Fibroblast of lung (primary cell): ENCODE measurements at regions not wholly inside any gene's neighbourhood (a gene's known extent, or its start where the extent isn't known, plus 50 kb on each side); places are given as distances from the start of the nearest gene placed in this dataset.

Experiments used
- DNase-seq, 2 donors: peaks; one replicate each; pipeline versions ENCODE4 v3.0.0 to v3.0.0-alpha.2; 2010; ENCODE audit warnings: low read depth in 2 of 2
- H2AFZ ChIP-seq: 2 replicates; pipeline ENCODE4 v1.5.1; 2012; ENCODE audit warnings: low read length, control low read depth, inconsistent platforms
- H3K27ac ChIP-seq: 2 replicates; pipeline ENCODE4 v1.5.1; 2011; ENCODE audit warnings: low read length, control low read depth; ENCODE audit not compliant: insufficient read depth
- H3K27me3 ChIP-seq: 2 replicates; pipeline ENCODE4 v1.5.1; 2011; ENCODE audit warnings: mild to moderate bottlenecking, low read length; ENCODE audit not compliant: control insufficient read depth, insufficient read depth
- H3K36me3 ChIP-seq: 2 replicates; pipeline ENCODE4 v1.5.1; 2011; ENCODE audit warnings: low read length; ENCODE audit not compliant: control insufficient read depth, insufficient read depth
- H3K4me1 ChIP-seq: 2 replicates; pipeline ENCODE4 v1.5.1; 2011; ENCODE audit warnings: low read length; ENCODE audit not compliant: control insufficient read depth, insufficient read depth; ENCODE audit errors: extremely low read depth
- H3K4me2 ChIP-seq: 2 replicates; pipeline ENCODE4 v1.5.1; 2011; ENCODE audit warnings: low read length, control low read depth; ENCODE audit not compliant: insufficient read depth; ENCODE audit errors: extremely low read depth
- H3K4me3 ChIP-seq, 4 experiments: fragments of 200-600 bp in 1 of 4; sonication (generic) in 1 of 4; replicated peaks in 1 of 4; 2 replicates each; pipeline ENCODE4 v1.5.1; 2011 to 2016; ENCODE audit warnings: low read length in 4 of 4, low read depth in 3 of 4, mild to moderate bottlenecking in 3 of 4, control low read depth in 2 of 4, inconsistent platforms in 1 of 4, mixed read lengths in 1 of 4; ENCODE audit not compliant: insufficient read depth in 1 of 4; ENCODE audit errors: control extremely low read depth in 1 of 4
- H3K79me2 ChIP-seq: 2 replicates; pipeline ENCODE4 v1.5.1; 2012; ENCODE audit warnings: mild to moderate bottlenecking, low read length, inconsistent platforms; ENCODE audit not compliant: control insufficient read depth, insufficient read depth
- H3K9ac ChIP-seq: 2 replicates; pipeline ENCODE4 v1.5.1; 2011; ENCODE audit warnings: mild to moderate bottlenecking, low read length, control low read depth; ENCODE audit not compliant: insufficient read depth
- H3K9me3 ChIP-seq: 2 replicates; pipeline ENCODE4 v1.5.1; 2012; ENCODE audit warnings: low read depth, low read length; ENCODE audit not compliant: control insufficient read depth, insufficient read depth
- H4K20me1 ChIP-seq: 2 replicates; pipeline ENCODE4 v1.5.1; 2011; ENCODE audit warnings: low read length; ENCODE audit not compliant: control insufficient read depth, insufficient read depth; ENCODE audit errors: extremely low read depth
- EZH2 ChIP-seq: IDR thresholded peaks from 2 replicates; pipeline ENCODE4 v1.5.1; 2012; ENCODE audit warnings: low read length, control low read depth, mild to moderate bottlenecking; ENCODE audit errors: missing control alignments
- TF ChIP-seq, protein P1 (sequence below), 2 donors: IDR thresholded peaks in 1 of 2; conservative IDR thresholded peaks in 1 of 2; 1 replicate in 1 of 2; 2 replicates in 1 of 2; pipeline ENCODE4 v1.5.1; 2011 to 2012; ENCODE audit warnings: low read length in 2 of 2, control low read depth in 1 of 2, inconsistent platforms in 1 of 2, low read depth in 1 of 2, mild to moderate bottlenecking in 1 of 2

GRCh38 chr14:97976861-97977260, 1179.7 kb downstream of the VRK1 start:
- no peak overlapping the region for H3K4me2 ChIP-seq
- H3K4me3 ChIP-seq = no peak overlapping the region
- no peak overlapping the region for H2AFZ ChIP-seq
- TF ChIP-seq, protein P1, sequence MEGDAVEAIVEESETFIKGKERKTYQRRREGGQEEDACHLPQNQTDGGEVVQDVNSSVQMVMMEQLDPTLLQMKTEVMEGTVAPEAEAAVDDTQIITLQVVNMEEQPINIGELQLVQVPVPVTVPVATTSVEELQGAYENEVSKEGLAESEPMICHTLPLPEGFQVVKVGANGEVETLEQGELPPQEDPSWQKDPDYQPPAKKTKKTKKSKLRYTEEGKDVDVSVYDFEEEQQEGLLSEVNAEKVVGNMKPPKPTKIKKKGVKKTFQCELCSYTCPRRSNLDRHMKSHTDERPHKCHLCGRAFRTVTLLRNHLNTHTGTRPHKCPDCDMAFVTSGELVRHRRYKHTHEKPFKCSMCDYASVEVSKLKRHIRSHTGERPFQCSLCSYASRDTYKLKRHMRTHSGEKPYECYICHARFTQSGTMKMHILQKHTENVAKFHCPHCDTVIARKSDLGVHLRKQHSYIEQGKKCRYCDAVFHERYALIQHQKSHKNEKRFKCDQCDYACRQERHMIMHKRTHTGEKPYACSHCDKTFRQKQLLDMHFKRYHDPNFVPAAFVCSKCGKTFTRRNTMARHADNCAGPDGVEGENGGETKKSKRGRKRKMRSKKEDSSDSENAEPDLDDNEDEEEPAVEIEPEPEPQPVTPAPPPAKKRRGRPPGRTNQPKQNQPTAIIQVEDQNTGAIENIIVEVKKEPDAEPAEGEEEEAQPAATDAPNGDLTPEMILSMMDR (conservative IDR thresholded peaks at IDR 0.05 in 1 of 2, IDR thresholded peaks at IDR 0.05 in 1 of 2; ENCODE audit: low read depth in 1 of 2, low read length in 2 of 2) = no peak
- no peak for TF ChIP-seq EZH2
- H3K27ac ChIP-seq = no peak overlapping the region
- no peak for DNase-seq
- H3K9ac ChIP-seq = no peak overlapping the region
- H3K9me3 ChIP-seq = no peaks in the 10 kb centered on the region
- H3K36me3 ChIP-seq = no peaks in the 10 kb centered on the region
- H3K27me3 ChIP-seq = no peaks in the 10 kb centered on the region
- no peaks in the 10 kb centered on the region for H3K79me2 ChIP-seq
- no peaks in the 10 kb centered on the region for H4K20me1 ChIP-seq
- no peaks in the 10 kb centered on the region for H3K4me1 ChIP-seq

- Histone ChIP-seq H3K27ac (no peak overlapping the region), H2AFZ (no peak overlapping the region), H3K4me1 (no peaks in the 10 kb centered on the region), H3K4me2 (no peak overlapping the region), H3K9ac (no peak overlapping the region), H3K27me3 (no peaks in the 10 kb centered on the region), H3K4me3 (no peak overlapping the region), H3K36me3 (no peaks in the 10 kb centered on the region), H4K20me1 (no peaks in the 10 kb centered on the region), H3K9me3 (no peaks in the 10 kb centered on the region), H3K79me2 (no peaks in the 10 kb centered on the region)
- TF ChIP-seq, protein P1 (conservative IDR thresholded peaks at IDR 0.05 in 1 of 2, IDR thresholded peaks at IDR 0.05 in 1 of 2; ENCODE audit: low read depth in 1 of 2, low read length in 2 of 2) = no peak
- TF ChIP-seq EZH2 = no peak
- peak; percentile 3 to 45 for DNase-seq
These were observed 1180.6 kb downstream of the VRK1 start for GRCh38 chr14:97977651-97978261.

DNA sequence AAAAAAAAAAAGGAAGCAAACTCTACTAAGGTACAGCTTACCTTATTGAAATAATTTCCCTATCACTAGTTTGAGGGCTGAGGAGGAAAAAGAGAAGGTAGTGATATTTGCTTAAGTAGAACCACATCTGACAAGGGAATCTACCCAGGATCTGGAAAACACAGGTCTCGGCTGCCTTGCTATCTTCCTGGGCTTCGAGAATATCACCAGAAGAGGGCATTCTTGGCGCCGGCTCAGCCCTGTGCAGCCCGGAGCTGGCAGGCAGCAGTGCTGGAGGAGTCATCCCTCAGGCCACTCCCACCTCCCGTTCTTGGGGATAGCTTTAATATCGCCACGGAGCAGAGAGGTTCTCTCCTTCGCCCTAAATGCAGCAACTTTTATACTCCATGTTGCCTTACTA, 1181.2 kb downstream of the VRK1 start:
- H3K27ac ChIP-seq = no peak overlapping the region
- H3K79me2 ChIP-seq = no peaks in the 10 kb centered on the region
- no peaks in the 10 kb centered on the region for H4K20me1 ChIP-seq
- no peaks in the 10 kb centered on the region for H3K9me3 ChIP-seq
- no peaks in the 10 kb centered on the region for H3K27me3 ChIP-seq
- H2AFZ ChIP-seq = no peak overlapping the region
- no peak overlapping the region for H3K9ac ChIP-seq
- no peak overlapping the region for H3K4me3 ChIP-seq
- no peak overlapping the region for H3K4me2 ChIP-seq
- TF ChIP-seq EZH2 = no peak
- TF ChIP-seq, protein P1 (conservative IDR thresholded peaks at IDR 0.05 in 1 of 2, IDR thresholded peaks at IDR 0.05 in 1 of 2; ENCODE audit: low read depth in 1 of 2, low read length in 2 of 2) = peak in 1 of 2 donors; percentile 1
- H3K36me3 ChIP-seq = no peaks in the 10 kb centered on the region
- peak; percentile 11 to 72 for DNase-seq
- no peaks in the 10 kb centered on the region for H3K4me1 ChIP-seq
